ENCODE measurements at regions not wholly inside any gene's neighbourhood (a gene's known extent, or its start where the extent isn't known, plus 50 kb on each side); places are given as distances from the start of the nearest gene placed in this dataset.
"Not testable (repeated sequence)": the region's sequence is repeated elsewhere in the genome, so short reads cannot be mapped to it uniquely, and the experiment has no call there.

DNA sequence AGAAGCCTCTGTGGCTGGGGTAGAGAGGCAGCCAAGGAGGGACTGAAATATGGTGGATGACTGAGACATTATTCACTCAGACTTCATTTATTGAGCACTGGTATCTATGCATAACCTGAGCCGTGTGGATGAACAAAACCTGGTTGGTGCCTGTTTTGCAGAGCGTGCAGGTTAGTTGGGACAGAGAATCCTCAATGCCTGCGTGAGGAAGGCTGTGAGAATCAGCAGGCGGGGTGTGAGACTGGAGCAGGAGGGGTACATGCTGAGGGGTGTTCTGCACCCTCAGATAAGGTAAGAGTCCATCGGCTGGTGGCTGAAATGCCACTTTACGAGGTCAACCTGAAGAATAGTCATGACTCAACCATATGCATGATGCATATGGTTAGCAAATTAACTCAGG lies 271.6 kb downstream of the MED10 start:
- no peak for TF ChIP-seq POLR2A (IDR thresholded peaks at IDR 0.05)
- TF ChIP-seq CTCF (IDR thresholded peaks at IDR 0.05): no peak
- WGBS, 4 donors: 86 to 92% (median 89%) methylated on average over 6 of the region's 6 CpGs
- DNase-seq: no peak
- Histone ChIP-seq H3K27ac (no peak overlapping the region), H3K27me3 (no peaks in the 10 kb centered on the region), H3K9me3 (replicated peaks in 1 of 3) (no peaks in the 10 kb centered on the region), H3K36me3 (replicated peaks in 1 of 2) (no peaks in the 10 kb centered on the region), H3K4me3 (no peak overlapping the region), H3K4me1 (replicated peaks in 1 of 2) (no peaks in the 10 kb centered on the region)
- intact Hi-C loops (cut with DNase I): no loop called here

DNA sequence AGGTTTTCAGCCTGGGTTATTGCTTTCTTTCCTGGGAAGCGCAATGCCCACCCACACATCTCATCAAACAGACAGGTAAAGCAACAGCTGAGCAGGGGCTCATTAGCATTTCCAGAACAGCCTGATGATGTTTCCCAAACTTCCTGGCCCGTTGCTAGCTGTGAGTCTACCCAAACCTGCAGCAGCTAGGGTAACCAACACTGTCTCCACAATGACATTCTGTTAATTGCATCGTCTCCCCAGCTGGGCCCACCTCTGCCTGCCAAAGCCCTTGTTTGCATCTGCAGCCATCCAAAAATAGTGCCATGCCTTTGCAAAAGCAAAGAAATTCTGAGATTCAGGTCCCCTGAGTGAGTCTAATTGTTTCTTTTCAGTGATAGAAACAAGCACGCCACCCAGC lies 273.0 kb downstream of the MED10 start:
- Histone ChIP-seq H3K27me3 (no peaks in the 10 kb centered on the region), H3K9me3 (replicated peaks in 1 of 3) (no peaks in the 10 kb centered on the region), H3K27ac (no peak overlapping the region), H3K36me3 (replicated peaks in 1 of 2) (no peaks in the 10 kb centered on the region), H3K4me3 (no peak overlapping the region), H3K4me1 (replicated peaks in 1 of 2) (no peaks in the 10 kb centered on the region)
- intact Hi-C loops (cut with DNase I): no loop called here
- TF ChIP-seq POLR2A (IDR thresholded peaks at IDR 0.05) (no peak), CTCF (IDR thresholded peaks at IDR 0.05) (no peak)
- no peak for DNase-seq
- 75 to 80% (median 77%) methylated on average over 4 of the region's 4 CpGs for WGBS, 4 donors

DNA sequence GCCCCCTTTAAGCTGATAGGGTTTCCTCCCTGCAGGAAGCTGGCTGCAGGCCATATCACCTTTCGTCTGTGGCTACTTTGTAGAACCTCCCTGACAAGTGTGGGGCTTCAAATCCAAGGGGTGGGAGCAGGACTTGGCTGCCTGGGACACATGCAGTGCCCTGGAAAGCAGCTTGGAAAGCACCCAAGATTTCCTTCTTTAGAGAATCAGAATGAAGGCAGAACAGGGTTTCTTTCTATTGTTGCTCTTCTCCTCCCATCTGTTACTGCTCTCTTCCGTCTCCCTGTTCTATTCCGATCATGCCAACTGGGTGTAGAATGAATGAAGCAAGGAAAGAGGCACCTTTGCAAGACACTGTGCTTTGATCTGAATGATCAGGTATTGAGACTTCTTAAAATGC lies 282.2 kb downstream of the MED10 start:
- H3K27ac ChIP-seq: no peak overlapping the region
- 54 to 73% (median 62%) methylated on average over 3 of the region's 3 CpGs for WGBS, 4 donors
- no peaks in the 10 kb centered on the region for H3K4me1 ChIP-seq (replicated peaks in 1 of 2)
- intact Hi-C loops (cut with DNase I): no loop called here
- H3K27me3 ChIP-seq: no peaks in the 10 kb centered on the region
- no peaks in the 10 kb centered on the region for H3K9me3 ChIP-seq (replicated peaks in 1 of 3)
- no peak for DNase-seq
- H3K36me3 ChIP-seq (replicated peaks in 1 of 2): no peaks in the 10 kb centered on the region
- TF ChIP-seq CTCF (IDR thresholded peaks at IDR 0.05) (no peak), POLR2A (IDR thresholded peaks at IDR 0.05) (no peak)
- no peak overlapping the region for H3K4me3 ChIP-seq

GRCh38 chr5:6094180-6094579 lies 284.2 kb downstream of the MED10 start:
- H3K27ac ChIP-seq; H3K27me3 ChIP-seq; intact Hi-C loops (cut with DNase I); H3K4me1 ChIP-seq (replicated peaks in 1 of 2); H3K36me3 ChIP-seq (replicated peaks in 1 of 2); H3K4me3 ChIP-seq; H3K9me3 ChIP-seq (replicated peaks in 1 of 3); DNase-seq: not testable (repeated sequence)
- WGBS, 4 donors: 63 to 82% (median 75%) methylated on average over 1 of the region's 1 CpG

GRCh38 chr5:6090838-6091237 lies 287.5 kb downstream of the MED10 start:
- intact Hi-C loops (cut with DNase I): no loop called here
- H3K27ac ChIP-seq: no peak overlapping the region
- no peak for DNase-seq
- no peaks in the 10 kb centered on the region for H3K27me3 ChIP-seq
- 80 to 100% (median 91%) methylated on average over 1 of the region's 1 CpG for WGBS, 4 donors
- no peak overlapping the region for H3K4me3 ChIP-seq
- H3K4me1 ChIP-seq (replicated peaks in 1 of 2): no peaks in the 10 kb centered on the region
- H3K9me3 ChIP-seq (replicated peaks in 1 of 3): no peaks in the 10 kb centered on the region
- H3K36me3 ChIP-seq (replicated peaks in 1 of 2): no peaks in the 10 kb centered on the region
- TF ChIP-seq CTCF (IDR thresholded peaks at IDR 0.05): no peak
- no peak for TF ChIP-seq POLR2A (IDR thresholded peaks at IDR 0.05)

All from adrenal gland (tissue), 9 donors.